Loucy (cell line): ENCODE measurements at regions not wholly inside any gene's neighbourhood (a gene's known extent, or its start where the extent isn't known, plus 50 kb on each side); places are given as distances from the start of the nearest gene placed in this dataset.
"Not testable (repeated sequence)": the region's sequence is repeated elsewhere in the genome, so short reads cannot be mapped to it uniquely, and the experiment has no call there.

ENCODE experiments used
- H2AFZ ChIP-seq: fragments of 200-600 bp; sonication (generic); 2 replicates; pipeline ENCODE4 v1.6.0; 2016; ENCODE audit warnings: antibody characterized with exemption, mild to moderate bottlenecking, low read length, moderate library complexity
- H3F3A ChIP-seq: fragments of 200-600 bp; 2 replicates; pipeline ENCODE4 v1.6.0; 2016; ENCODE audit warnings: antibody characterized with exemption, low read depth, mild to moderate bottlenecking
- H3K27me3 ChIP-seq: fragments of 200-600 bp; sonication (generic); 2 replicates; pipeline ENCODE4 v1.6.1; 2014; ENCODE audit warnings: low read length, mild to moderate bottlenecking; ENCODE audit not compliant: insufficient read depth, poor library complexity, severe bottlenecking
- H3K36me3 ChIP-seq: fragments of 200-600 bp; sonication (generic); 2 replicates; pipeline ENCODE4 v1.6.1; 2016; ENCODE audit warnings: low read length; ENCODE audit not compliant: insufficient read depth
- H3K4me1 ChIP-seq: fragments of 200-600 bp; sonication (generic); 2 replicates; pipeline ENCODE4 v1.5.1; 2014; ENCODE audit warnings: low read length, mild to moderate bottlenecking; ENCODE audit not compliant: insufficient read depth, poor library complexity, severe bottlenecking
- H3K4me2 ChIP-seq: fragments of 200-600 bp; sonication (generic); 2 replicates; pipeline ENCODE4 v1.6.0; 2014; ENCODE audit warnings: antibody characterized with exemption, low read length, low read depth, mild to moderate bottlenecking; ENCODE audit not compliant: poor library complexity, severe bottlenecking
- H3K4me3 ChIP-seq: fragments of 200-600 bp; sonication (generic); 2 replicates; pipeline ENCODE4 v1.5.1; 2014; ENCODE audit warnings: low read length, mild to moderate bottlenecking, mixed read lengths; ENCODE audit not compliant: poor library complexity, severe bottlenecking
- H3K79me2 ChIP-seq: fragments of 200-600 bp; sonication (generic); 2 replicates; pipeline ENCODE4 v1.6.1; 2014; ENCODE audit warnings: low read length; ENCODE audit not compliant: insufficient read depth
- H3K9ac ChIP-seq: fragments of 200-600 bp; sonication (generic); 2 replicates; pipeline ENCODE4 v1.6.0; 2014; ENCODE audit warnings: mild to moderate bottlenecking, low read depth, low read length, moderate library complexity; ENCODE audit not compliant: poor library complexity, severe bottlenecking
- H3K9me2 ChIP-seq: fragments of 200-600 bp; sonication (generic); replicated peaks from 2 replicates; pipeline ENCODE4 v1.6.1; 2016; ENCODE audit warnings: low read depth, low read length, mixed read lengths
- H3K9me3 ChIP-seq: fragments of 200-600 bp; sonication (generic); 2 replicates; pipeline ENCODE4 v1.6.1; 2014; ENCODE audit warnings: mild to moderate bottlenecking, antibody characterized with exemption, low read length, low read depth; ENCODE audit not compliant: insufficient read depth
- H4K20me1 ChIP-seq: fragments of 200-600 bp; sonication (generic); 2 replicates; pipeline ENCODE4 v1.6.0; 2014; ENCODE audit warnings: antibody characterized with exemption, low read length, mild to moderate bottlenecking; ENCODE audit not compliant: insufficient read depth, poor library complexity, severe bottlenecking
- EZH2phosphoT487 ChIP-seq: fragments of 200-600 bp; IDR thresholded peaks from 2 replicates; pipeline ENCODE4 v1.6.1; 2018; ENCODE audit warnings: antibody characterized with exemption, mild to moderate bottlenecking, moderate library complexity, borderline replicate concordance
- TF ChIP-seq, protein P1 (sequence below): fragments of 200-600 bp; sonication (generic); conservative IDR thresholded peaks from 2 replicates; pipeline ENCODE4 v1.5.1; 2014; ENCODE audit warnings: mild to moderate bottlenecking, antibody characterized with exemption, low read length

DNA sequence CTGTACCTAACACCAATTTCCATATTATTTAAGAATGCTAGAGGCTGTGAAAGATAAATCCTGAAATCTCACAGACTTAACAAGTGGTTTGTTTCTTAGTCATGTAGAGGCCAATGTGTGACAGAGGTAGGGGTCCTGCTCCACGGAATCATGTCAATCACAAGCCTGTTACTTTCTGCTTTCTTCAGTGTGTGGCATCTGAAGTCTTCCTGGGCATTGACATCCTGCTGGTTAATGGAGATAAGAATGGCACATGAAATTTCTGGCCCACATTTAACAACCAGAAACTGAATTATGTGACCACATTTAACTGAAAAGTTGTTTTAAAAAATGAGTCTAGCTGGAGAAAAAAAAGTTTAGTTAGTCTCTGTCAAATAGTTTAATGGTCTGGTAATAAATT, 68.3 kb upstream of the PLA2G4A start:
- H4K20me1 ChIP-seq: no peaks in the 10 kb centered on the region
- peak overlapping the region; percentile 44 for H3K4me2 ChIP-seq
- TF ChIP-seq EZH2phosphoT487: no peak
- TF ChIP-seq, protein P1, sequence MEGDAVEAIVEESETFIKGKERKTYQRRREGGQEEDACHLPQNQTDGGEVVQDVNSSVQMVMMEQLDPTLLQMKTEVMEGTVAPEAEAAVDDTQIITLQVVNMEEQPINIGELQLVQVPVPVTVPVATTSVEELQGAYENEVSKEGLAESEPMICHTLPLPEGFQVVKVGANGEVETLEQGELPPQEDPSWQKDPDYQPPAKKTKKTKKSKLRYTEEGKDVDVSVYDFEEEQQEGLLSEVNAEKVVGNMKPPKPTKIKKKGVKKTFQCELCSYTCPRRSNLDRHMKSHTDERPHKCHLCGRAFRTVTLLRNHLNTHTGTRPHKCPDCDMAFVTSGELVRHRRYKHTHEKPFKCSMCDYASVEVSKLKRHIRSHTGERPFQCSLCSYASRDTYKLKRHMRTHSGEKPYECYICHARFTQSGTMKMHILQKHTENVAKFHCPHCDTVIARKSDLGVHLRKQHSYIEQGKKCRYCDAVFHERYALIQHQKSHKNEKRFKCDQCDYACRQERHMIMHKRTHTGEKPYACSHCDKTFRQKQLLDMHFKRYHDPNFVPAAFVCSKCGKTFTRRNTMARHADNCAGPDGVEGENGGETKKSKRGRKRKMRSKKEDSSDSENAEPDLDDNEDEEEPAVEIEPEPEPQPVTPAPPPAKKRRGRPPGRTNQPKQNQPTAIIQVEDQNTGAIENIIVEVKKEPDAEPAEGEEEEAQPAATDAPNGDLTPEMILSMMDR: no peak
- no peaks in the 10 kb centered on the region for H3K79me2 ChIP-seq
- no peaks in the 10 kb centered on the region for H3K36me3 ChIP-seq
- no peaks in the 10 kb centered on the region; the same call in 1 of the 2 replicates for H3F3A ChIP-seq
- peak overlapping the region; percentile 29; the same call in 1 of the 2 replicates for H2AFZ ChIP-seq
- H3K9me3 ChIP-seq: no peaks in the 10 kb centered on the region
- H3K27me3 ChIP-seq: no peaks in the 10 kb centered on the region
- peaks cover 36% of the 10 kb centered on the region for H3K4me1 ChIP-seq
- H3K9ac ChIP-seq: peak overlapping the region; percentile 42
- H3K4me3 ChIP-seq: peak overlapping the region; percentile 23
- no peaks in the 10 kb centered on the region for H3K9me2 ChIP-seq

DNA sequence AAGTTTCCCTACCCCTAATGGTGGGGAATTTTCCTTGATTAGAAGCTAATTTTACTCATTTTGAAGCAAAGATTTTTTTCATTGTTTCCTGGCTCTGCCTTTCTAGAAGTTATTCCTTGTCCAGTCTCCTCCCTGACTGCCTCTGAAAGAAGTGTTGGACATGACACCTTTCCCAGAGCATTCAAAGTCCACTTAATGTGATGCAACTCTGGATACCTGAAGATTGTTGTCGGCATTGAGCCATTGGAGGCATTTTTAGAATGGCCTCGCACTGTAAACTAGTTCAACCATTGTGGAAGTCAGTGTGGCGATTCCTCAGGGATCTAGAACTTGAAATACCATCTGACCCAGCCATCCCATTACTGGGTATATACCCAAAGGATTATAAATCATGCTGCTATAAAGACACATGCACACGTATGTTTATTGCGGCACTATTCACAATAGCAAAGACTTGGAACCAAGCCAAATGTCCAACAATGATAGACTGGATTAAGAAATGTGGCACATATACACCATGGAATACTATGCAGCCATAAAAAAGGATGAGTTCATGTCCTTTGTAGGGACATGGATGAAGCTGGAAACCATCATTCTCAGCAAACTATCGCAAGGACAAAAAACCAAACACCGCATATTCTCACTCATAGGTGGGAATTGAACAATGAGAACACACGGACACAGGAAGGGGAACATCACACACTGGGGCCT, 69.7 kb upstream of the PLA2G4A start:
- not testable (repeated sequence) for H4K20me1 ChIP-seq, H3F3A ChIP-seq, H3K9me2 ChIP-seq, H3K4me3 ChIP-seq, H3K9ac ChIP-seq, H3K36me3 ChIP-seq, H3K27me3 ChIP-seq, H3K9me3 ChIP-seq, H3K4me2 ChIP-seq, H3K79me2 ChIP-seq, H2AFZ ChIP-seq
- peaks cover 40% of the 10 kb centered on the region for H3K4me1 ChIP-seq

DNA sequence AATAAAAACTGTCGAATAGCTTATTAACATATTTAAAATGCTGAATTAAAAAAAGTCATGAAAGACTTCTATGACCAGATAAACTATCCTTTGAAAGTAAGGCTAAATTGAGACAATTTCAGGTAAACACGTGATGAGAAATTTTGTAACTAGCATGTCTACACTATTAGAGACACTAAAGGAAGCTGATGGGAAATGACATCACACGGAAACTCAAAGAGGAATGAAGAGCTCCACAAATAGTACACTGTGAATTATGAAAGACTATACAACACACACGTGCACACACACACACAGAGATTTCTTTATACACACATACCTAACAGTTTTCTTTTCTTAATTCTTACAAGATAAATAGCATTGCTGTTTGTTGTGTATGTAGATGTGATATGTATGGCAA, 70.9 kb upstream of the PLA2G4A start:
- TF ChIP-seq, protein P1: no peak
- no peak for TF ChIP-seq EZH2phosphoT487
- H3K4me2 ChIP-seq: no peak overlapping the region

More for the DNA sequence above, 70.9 kb upstream of the PLA2G4A start:
- H3K9me2 ChIP-seq: no peaks in the 10 kb centered on the region
- no peaks in the 10 kb centered on the region for H3K36me3 ChIP-seq
- H4K20me1 ChIP-seq: no peaks in the 10 kb centered on the region
- H3K9ac ChIP-seq: no peak overlapping the region
- no peaks in the 10 kb centered on the region for H3K27me3 ChIP-seq
- H3K79me2 ChIP-seq: no peaks in the 10 kb centered on the region
- no peak overlapping the region for H3K4me3 ChIP-seq
- H2AFZ ChIP-seq: no peak overlapping the region
- H3K9me3 ChIP-seq: no peaks in the 10 kb centered on the region
- no peaks in the 10 kb centered on the region; the same call in 1 of the 2 replicates for H3F3A ChIP-seq
- peaks cover 40% of the 10 kb centered on the region for H3K4me1 ChIP-seq
